GM12892 (cell line): ENCODE measurements at regions not wholly inside any gene's neighbourhood (a gene's known extent, or its start where the extent isn't known, plus 50 kb on each side); places are given as distances from the start of the nearest gene placed in this dataset.

ENCODE experiments used
- POLR2A ChIP-seq: IDR thresholded peaks from 2 replicates; pipeline ENCODE4 v1.6.1; 2011; ENCODE audit warnings: low read depth, low read length, control low read depth
- POLR2AphosphoS5 ChIP-seq: IDR thresholded peaks from 2 replicates; pipeline ENCODE4 v1.6.1; 2011; ENCODE audit warnings: low read depth, low read length, control low read depth
- TAF1 ChIP-seq: IDR thresholded peaks from 2 replicates; pipeline ENCODE4 v1.6.1; 2011; ENCODE audit warnings: low read depth, mild to moderate bottlenecking, control low read depth, low read length, borderline replicate concordance

GRCh38 chr9:89841456-89841855, 236.6 kb downstream of the GADD45G start:
- TF ChIP-seq POLR2A, result no peak
- no peak for TF ChIP-seq TAF1
- no peak for TF ChIP-seq POLR2AphosphoS5
